HG03457 (cell line): ENCODE measurements at regions not wholly inside any gene's neighbourhood (a gene's known extent, or its start where the extent isn't known, plus 50 kb on each side); places are given as distances from the start of the nearest gene placed in this dataset.
"Not testable (repeated sequence)": the region's sequence is repeated elsewhere in the genome, so short reads cannot be mapped to it uniquely, and the experiment has no call there.

Experiments used
- ATAC-seq: cut with Tn5 transposase; IDR thresholded peaks from one replicate; pipeline ENCODE4 v1.9.1; 2021; ENCODE audit warnings: moderate number of reproducible peaks; ENCODE audit not compliant: unreplicated experiment

DNA sequence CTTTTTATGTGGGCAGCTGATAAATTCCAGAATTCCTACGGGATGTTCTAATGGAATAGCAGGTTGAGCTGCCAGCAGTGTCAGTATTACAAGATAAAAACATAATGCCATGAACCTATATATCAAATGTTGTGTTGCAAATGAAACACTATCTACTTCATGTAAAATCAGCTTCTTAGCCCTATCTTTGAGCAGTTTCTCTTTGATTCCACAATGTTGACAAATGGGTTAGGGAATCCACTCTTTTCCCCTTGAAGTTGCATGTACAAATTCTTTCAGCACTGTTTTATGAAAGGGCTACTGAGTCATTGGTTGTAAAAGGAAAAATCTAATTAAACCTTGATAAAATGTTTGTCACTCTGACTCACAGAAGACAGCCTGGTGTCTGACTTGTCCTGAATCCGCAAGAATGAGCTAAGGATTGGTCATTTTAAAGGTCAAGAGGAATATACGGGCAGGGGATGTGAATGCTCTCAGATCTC, 950.6 kb upstream of the NUDT12 start:
- no peak for ATAC-seq

DNA sequence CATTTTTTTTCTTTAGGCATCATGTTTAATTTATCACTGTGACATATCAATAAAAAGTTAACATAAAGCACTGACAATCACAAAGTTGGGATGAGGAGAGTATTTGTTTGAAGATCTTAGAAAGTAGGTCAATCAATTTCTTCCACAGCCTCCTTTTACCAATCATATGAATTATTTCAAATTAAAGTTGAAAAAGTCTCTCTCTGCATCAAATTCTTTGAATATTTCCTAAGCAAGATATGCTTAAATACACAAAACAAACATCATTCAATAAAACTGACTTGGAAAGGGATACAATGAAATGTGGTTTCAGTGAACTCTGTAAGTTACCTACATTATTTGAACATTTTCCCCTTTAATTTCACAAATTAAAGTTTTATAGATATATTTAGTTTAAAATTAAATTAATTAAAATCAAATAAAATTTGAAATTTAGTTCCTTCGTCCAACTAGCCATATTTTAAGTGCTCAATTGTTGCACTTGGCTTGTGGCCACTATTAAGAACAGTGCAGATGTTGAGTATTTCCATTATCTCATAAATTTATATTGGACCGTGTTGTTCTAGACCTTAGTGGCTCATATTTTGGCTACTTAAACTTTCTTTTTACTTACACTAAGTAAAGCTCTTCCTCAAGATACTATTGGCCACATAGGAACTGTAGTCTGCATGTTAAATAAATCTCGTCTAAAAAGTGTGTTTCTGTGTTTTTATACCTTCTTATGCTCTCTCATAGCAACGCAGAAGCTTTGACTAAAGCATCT, 949.7 kb upstream of the NUDT12 start:
- no peak for ATAC-seq

- no peak for ATAC-seq
These were observed 935.7 kb upstream of the NUDT12 start for GRCh38 chr5:104498281-104498680.

GRCh38 chr5:104494083-104494482, 931.5 kb upstream of the NUDT12 start:
- no peak for ATAC-seq

DNA sequence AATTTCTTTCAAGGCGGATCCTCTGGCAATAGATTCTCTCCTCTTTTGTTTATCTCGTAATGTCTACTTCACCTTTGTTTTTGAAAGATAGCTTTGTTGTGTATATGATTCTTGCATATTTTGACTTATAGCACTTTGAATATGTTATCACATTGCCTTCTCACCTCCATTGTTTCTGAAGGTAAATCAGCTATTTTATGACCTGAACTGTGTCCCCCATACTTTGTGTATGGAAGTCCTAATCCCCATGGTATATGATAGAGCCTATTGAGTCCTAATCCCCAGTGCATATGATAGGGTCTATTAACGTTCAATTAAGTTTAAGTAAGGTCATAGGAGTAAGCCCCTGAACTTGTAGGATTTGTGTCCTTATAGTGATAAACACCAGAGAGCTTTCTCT, 910.2 kb upstream of the NUDT12 start:
- no peak for ATAC-seq

DNA sequence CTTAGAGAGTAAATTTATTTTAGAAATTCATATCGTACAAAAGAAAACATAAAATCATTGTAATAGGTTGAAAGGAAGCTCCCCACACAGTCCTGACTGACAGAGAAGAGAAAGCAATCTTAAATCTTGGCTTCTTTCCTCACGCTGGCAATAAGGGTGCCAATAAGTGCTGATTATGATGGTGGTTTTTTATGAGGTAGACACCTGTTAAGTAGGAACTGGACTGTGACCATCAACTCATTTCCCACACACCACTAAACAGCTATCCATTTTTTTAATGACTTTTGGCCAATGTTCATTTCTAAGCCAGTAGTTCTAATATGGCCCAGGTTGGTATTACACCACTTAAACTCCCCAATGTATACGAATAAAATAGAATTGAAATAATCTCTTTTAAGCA, 893.5 kb upstream of the NUDT12 start:
- no peak for ATAC-seq

- no peak for ATAC-seq
These were observed 890.0 kb upstream of the NUDT12 start for GRCh38 chr5:104452550-104452949.

DNA sequence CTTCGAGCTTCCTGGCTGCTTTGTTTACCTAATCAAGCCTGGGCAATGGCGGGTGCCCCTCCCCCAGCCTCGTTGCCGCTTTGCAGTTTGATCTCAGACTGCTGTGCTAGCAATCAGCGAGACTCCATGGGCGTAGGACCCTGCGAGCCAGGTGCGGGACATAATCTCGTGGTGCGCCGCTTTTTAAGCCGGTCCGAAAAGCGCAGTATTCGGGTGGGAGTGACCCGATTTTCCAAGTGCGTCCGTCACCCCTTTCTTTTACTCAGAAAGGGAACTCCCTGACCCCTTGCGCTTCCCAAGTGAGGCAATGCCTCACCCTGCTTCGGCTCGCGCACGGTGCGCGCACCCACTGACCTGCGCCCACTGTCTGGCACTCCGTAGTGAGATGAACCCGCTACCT, 889.3 kb upstream of the NUDT12 start:
- ATAC-seq = not testable (repeated sequence)

GRCh38 chr5:104444656-104445055, 882.1 kb upstream of the NUDT12 start:
- no peak for ATAC-seq

DNA sequence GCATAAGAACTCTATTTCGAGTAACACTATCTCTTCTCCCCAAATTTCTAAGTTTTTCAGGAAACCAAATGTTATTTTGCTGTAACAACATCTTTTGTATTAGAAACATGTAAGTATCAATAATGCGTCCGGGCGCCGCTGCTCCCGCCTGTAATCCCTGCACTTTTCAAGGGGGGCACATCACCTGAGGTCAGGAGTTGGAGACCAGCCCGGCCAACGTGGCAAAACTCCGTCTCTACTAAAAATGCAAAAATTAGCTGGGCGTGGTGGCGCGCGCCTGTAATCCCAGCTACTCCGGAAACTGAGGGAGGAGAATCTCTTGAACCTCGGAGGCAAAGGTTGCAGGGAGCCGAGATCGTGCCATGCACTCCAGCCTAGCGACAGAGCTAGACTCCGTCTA, 881.1 kb upstream of the NUDT12 start:
- no peak for ATAC-seq

GRCh38 chr5:104431981-104432380, 869.4 kb upstream of the NUDT12 start:
- ATAC-seq = no peak

- no peak for ATAC-seq
These were observed 868.5 kb upstream of the NUDT12 start for GRCh38 chr5:104431002-104431620.

GRCh38 chr5:104429911-104430310, 867.3 kb upstream of the NUDT12 start:
- no peak for ATAC-seq

DNA sequence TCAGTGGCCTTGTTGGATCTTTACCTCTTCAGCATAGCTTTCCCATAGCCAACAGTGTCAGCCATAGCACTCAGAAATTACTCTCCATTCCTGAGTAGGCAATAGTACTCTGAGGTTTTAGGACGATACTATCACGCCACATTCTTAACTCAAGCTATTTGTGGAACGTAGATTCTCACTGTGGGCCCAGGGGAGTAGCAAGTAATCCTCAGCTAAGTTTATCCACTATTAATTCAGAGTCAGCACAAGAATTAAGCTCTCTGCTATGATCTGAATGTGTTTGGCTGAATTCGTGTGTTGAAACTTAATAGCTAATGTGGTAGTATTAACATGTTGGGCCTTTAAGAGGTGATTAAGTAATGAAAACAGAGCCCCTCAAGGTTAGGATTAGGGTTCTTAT, 858.8 kb upstream of the NUDT12 start:
- no peak for ATAC-seq

DNA sequence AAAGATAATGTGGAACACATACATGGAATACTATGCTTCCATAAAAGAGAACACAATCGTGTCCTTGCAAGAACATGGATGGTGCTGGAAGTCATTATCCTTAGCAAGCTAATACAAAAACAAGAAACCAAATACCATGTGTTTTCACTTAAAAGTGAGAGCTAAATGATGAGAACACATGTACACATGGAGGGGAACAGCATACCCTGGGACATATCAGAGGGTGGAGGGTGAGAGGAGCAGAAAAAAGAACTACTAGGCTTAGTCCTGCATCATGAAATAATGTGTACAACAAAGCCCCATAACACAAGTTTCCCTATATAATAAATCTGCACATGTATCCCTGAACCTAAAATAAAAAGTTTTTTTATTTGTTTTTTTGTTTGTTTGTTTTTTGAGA, 855.5 kb upstream of the NUDT12 start:
- ATAC-seq = no peak

GRCh38 chr5:104412649-104413240, 850.2 kb upstream of the NUDT12 start:
- ATAC-seq = no peak

DNA sequence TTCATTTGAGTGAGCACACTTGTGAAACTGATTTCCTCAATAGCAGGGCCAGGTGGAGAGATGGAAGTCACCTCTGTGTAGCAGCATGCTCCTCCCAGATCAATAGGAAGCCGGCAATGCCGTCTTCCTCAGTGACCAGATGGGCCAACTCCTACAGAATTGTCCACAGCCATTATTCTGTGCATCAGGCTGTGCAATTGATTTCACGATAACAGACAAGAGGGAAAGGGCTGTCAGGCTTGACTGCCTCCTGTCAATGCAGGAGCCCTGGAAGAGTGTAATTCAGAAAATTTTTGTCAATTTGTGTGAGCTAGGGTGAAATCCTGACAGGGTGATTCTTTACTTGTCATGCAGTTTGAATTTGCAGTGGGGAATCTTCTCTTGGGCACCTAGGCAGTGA, 838.4 kb upstream of the NUDT12 start:
- ATAC-seq = no peak

DNA sequence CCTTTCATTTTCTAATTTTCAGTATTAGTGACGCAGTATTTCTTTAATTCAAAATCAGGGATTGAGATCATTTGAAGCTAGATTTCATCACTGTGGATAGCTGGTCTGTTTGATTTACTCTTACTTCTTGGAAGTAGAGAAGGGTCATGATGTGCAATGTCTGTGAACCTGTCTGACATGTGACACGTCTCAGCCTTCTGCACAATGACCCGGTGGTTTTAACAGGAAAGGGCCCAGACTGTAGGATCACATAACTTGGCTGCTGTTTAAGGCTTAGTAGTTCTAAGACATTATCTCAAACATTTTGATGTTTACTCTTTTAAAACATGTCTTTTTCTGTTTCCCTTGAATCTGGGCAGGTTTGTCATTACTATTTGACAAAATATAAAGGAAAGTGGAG, 823.3 kb upstream of the NUDT12 start:
- ATAC-seq = no peak

GRCh38 chr5:104375345-104375744, 812.8 kb upstream of the NUDT12 start:
- no peak for ATAC-seq

GRCh38 chr5:104372796-104373195, 810.2 kb upstream of the NUDT12 start:
- no peak for ATAC-seq

GRCh38 chr5:104372376-104372775, 809.8 kb upstream of the NUDT12 start:
- no peak for ATAC-seq

- no peak for ATAC-seq
These were observed 807.9 kb upstream of the NUDT12 start for GRCh38 chr5:104370523-104370922.
